MM.1S (cell line): ENCODE measurements at regions not wholly inside any gene's neighbourhood (a gene's known extent, or its start where the extent isn't known, plus 50 kb on each side); places are given as distances from the start of the nearest gene placed in this dataset.

Experiments used
- DNase-seq: peaks from one replicate; pipeline ENCODE4 v3.0.0-alpha.2; 2015
- H2AFZ ChIP-seq: fragments of 300-600 bp; sonication (generic); 2 replicates; pipeline ENCODE4 v1.6.0; 2016; ENCODE audit warnings: antibody characterized with exemption, low read length
- H3F3A ChIP-seq: fragments of 300-600 bp; sonication (generic); 2 replicates; pipeline ENCODE4 v1.6.1; 2016; ENCODE audit warnings: mild to moderate bottlenecking, antibody characterized with exemption, low read length, moderate library complexity, mixed read lengths; ENCODE audit not compliant: insufficient read depth
- H3K27ac ChIP-seq: fragments of 300-600 bp; sonication (generic); 2 replicates; pipeline ENCODE4 v1.5.1; 2016; ENCODE audit warnings: mild to moderate bottlenecking, low read length
- H3K27me3 ChIP-seq: fragments of 300-600 bp; sonication (generic); replicated peaks from 2 replicates; pipeline ENCODE4 v1.6.0; 2016; ENCODE audit warnings: low read length; ENCODE audit not compliant: insufficient read depth
- H3K36me3 ChIP-seq: fragments of 300-600 bp; sonication (generic); replicated peaks from 2 replicates; pipeline ENCODE4 v1.6.1; 2016; ENCODE audit warnings: mild to moderate bottlenecking, low read length, mixed read lengths; ENCODE audit not compliant: insufficient read depth
- H3K4me1 ChIP-seq: fragments of 300-600 bp; sonication (generic); 2 replicates; pipeline ENCODE4 v1.6.1; 2016; ENCODE audit warnings: low read length, mixed read lengths
- H3K4me2 ChIP-seq: fragments of 300-600 bp; sonication (generic); 2 replicates; pipeline ENCODE4 v1.6.0; 2016; ENCODE audit warnings: low read depth, low read length
- H3K4me3 ChIP-seq: fragments of 300-600 bp; sonication (generic); 2 replicates; pipeline ENCODE4 v1.5.1; 2016; ENCODE audit warnings: low read length, mixed read lengths
- H3K79me2 ChIP-seq: fragments of 300-600 bp; sonication (generic); 2 replicates; pipeline ENCODE4 v1.6.1; 2016; ENCODE audit warnings: mixed run types, low read length, mixed read lengths
- H3K9ac ChIP-seq: fragments of 300-600 bp; sonication (generic); 2 replicates; pipeline ENCODE4 v1.6.1; 2016; ENCODE audit warnings: low read length, mixed read lengths
- H3K9me2 ChIP-seq: fragments of 300-600 bp; sonication (generic); replicated peaks from 2 replicates; pipeline ENCODE4 v1.6.1; 2016; ENCODE audit warnings: mild to moderate bottlenecking, low read length, mixed read lengths; ENCODE audit not compliant: insufficient read depth
- H3K9me3 ChIP-seq: fragments of 300-600 bp; sonication (generic); replicated peaks from 2 replicates; pipeline ENCODE4 v1.6.1; 2016; ENCODE audit warnings: mild to moderate bottlenecking, low read length, mixed read lengths; ENCODE audit not compliant: insufficient read depth
- H4K20me1 ChIP-seq: fragments of 300-600 bp; sonication (generic); 2 replicates; pipeline ENCODE4 v1.6.1; 2016; ENCODE audit warnings: mild to moderate bottlenecking, low read length, moderate library complexity, mixed read lengths; ENCODE audit not compliant: insufficient read depth
- EZH2 ChIP-seq: fragments of 300-600 bp; sonication (generic); optimal IDR thresholded peaks from 2 replicates; pipeline ENCODE3; 2017; ENCODE audit warnings: low read depth, mild to moderate bottlenecking, antibody characterized with exemption, low read length, mixed read lengths
- EZH2phosphoT487 ChIP-seq: fragments of 300-600 bp; sonication (generic); IDR thresholded peaks from 2 replicates; pipeline ENCODE4 v1.6.1; 2018; ENCODE audit warnings: antibody characterized with exemption, low read length
- TF ChIP-seq, protein P1 (sequence below): fragments of 300-600 bp; sonication (generic); IDR thresholded peaks from 2 replicates; pipeline ENCODE4 v1.5.1; 2016; ENCODE audit warnings: antibody characterized with exemption, low read length, mixed read lengths

DNA sequence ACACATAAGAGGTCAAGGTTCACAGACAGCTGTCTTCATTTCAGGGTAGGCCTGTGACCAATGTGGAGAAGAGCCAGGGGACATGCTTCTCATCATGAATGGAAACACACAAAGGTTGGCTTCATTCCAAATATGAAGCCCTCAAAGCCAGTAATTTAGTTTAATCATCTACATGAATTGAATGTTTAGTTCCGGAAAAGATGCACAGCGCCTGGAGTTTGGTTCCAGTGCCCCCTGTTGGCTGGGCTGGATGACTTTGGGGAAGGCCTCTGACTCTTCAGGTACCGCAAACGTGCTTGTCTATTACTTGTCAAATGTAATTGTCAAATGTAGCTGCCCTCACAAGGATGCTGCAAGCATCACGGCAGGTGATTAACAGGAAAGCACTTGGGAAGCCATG, 130.7 kb downstream of the ADRA2A start:
- Histone ChIP-seq H3K9me3 (no peaks in the 10 kb centered on the region), H3K9ac (no peak overlapping the region), H3K4me2 (no peak overlapping the region), H3K4me3 (no peak overlapping the region), H3F3A (no peaks in the 10 kb centered on the region), H2AFZ (no peak overlapping the region), H3K27ac (no peak overlapping the region), H3K79me2 (no peaks in the 10 kb centered on the region), H3K4me1 (no peaks in the 10 kb centered on the region), H3K36me3 (no peaks in the 10 kb centered on the region), H3K9me2 (no peaks in the 10 kb centered on the region), H4K20me1 (no peaks in the 10 kb centered on the region), H3K27me3 (no peaks in the 10 kb centered on the region)
- TF ChIP-seq EZH2 = no peak
- TF ChIP-seq, protein P1, sequence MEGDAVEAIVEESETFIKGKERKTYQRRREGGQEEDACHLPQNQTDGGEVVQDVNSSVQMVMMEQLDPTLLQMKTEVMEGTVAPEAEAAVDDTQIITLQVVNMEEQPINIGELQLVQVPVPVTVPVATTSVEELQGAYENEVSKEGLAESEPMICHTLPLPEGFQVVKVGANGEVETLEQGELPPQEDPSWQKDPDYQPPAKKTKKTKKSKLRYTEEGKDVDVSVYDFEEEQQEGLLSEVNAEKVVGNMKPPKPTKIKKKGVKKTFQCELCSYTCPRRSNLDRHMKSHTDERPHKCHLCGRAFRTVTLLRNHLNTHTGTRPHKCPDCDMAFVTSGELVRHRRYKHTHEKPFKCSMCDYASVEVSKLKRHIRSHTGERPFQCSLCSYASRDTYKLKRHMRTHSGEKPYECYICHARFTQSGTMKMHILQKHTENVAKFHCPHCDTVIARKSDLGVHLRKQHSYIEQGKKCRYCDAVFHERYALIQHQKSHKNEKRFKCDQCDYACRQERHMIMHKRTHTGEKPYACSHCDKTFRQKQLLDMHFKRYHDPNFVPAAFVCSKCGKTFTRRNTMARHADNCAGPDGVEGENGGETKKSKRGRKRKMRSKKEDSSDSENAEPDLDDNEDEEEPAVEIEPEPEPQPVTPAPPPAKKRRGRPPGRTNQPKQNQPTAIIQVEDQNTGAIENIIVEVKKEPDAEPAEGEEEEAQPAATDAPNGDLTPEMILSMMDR = no peak
- TF ChIP-seq EZH2phosphoT487 = no peak
- no peak for DNase-seq

DNA sequence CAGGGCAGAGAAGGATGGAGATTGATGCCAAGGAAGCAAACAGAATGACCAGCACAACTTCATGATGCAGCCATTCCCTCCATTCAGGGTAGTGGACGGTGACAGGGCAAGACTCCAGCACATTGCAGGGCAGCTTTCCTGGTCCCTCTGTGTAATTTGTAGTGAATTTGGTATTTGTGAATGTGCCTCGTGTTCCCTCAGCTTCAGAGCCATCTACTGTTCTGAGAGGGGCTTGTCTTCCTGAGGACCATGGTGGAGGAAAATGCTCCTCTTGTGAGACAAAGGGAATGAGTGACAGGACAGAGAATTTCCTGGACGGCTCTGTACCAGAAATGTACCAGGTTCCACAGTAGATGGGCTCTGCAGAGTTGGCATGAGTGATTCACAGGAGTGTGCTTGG, 132.1 kb downstream of the ADRA2A start:
- TF ChIP-seq EZH2 = no peak
- TF ChIP-seq, protein P1 = no peak
- DNase-seq = no peak
- Histone ChIP-seq H3K79me2 (no peaks in the 10 kb centered on the region), H3K9me3 (no peaks in the 10 kb centered on the region), H3K4me2 (no peak overlapping the region), H3K9me2 (no peaks in the 10 kb centered on the region), H3K4me3 (no peak overlapping the region), H3K27ac (no peak overlapping the region), H3K4me1 (no peaks in the 10 kb centered on the region), H3K9ac (no peak overlapping the region), H3K36me3 (no peaks in the 10 kb centered on the region), H2AFZ (no peak overlapping the region), H3K27me3 (no peaks in the 10 kb centered on the region), H3F3A (no peaks in the 10 kb centered on the region), H4K20me1 (no peaks in the 10 kb centered on the region)

DNA sequence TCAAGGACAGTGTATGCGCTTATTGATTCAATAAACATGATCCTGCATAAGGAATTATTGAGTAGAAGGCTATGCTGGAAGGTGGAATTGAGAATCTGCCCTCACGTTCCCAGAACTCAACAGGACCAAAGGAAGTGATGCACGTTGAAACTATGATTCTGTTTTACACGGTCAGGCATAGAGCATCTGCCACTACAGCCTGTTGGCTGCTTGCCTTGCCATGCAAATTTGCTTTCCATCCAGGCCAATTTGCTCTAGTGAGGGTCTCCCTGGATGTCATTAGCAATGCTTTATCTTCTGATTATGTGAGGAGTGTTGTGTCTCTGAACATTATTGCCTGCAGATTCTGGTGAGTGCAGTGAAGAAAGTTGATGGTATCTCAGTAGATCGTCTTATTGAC, 132.9 kb downstream of the ADRA2A start:
- Histone ChIP-seq H3K4me3 (no peak overlapping the region), H4K20me1 (no peaks in the 10 kb centered on the region), H3K27ac (no peak overlapping the region), H3K9me2 (no peaks in the 10 kb centered on the region), H3K9ac (no peak overlapping the region), H3K36me3 (no peaks in the 10 kb centered on the region), H3K9me3 (no peaks in the 10 kb centered on the region), H3K27me3 (no peaks in the 10 kb centered on the region), H3K4me2 (no peak overlapping the region), H2AFZ (no peak overlapping the region), H3K4me1 (no peaks in the 10 kb centered on the region), H3F3A (no peaks in the 10 kb centered on the region), H3K79me2 (no peaks in the 10 kb centered on the region)
- no peak for DNase-seq
- TF ChIP-seq EZH2phosphoT487 (no peak), EZH2 (no peak)

DNA sequence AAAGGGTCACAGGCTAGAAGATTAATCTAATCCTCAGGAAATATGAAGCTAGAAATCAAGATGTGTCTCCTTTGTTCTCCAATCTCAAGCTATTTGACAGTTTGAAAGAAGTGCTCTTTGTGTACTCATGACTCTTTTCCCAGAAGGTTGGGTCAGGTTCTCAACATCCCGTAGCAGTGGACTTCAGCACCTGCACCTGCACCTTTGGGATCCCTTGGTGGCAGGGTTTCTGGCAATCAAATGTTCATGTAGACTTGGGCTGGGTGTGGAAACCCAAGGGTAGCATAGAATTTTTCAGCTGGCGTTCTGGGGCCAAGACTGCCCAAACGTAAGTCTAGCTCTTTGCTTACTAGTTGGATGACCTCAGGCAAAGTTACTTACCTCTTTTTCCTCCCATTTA, 134.4 kb downstream of the ADRA2A start:
- TF ChIP-seq, protein P1 = no peak
- TF ChIP-seq EZH2 (no peak), EZH2phosphoT487 (no peak)
- Histone ChIP-seq H3K9ac (no peak overlapping the region), H3F3A (no peaks in the 10 kb centered on the region), H3K36me3 (no peaks in the 10 kb centered on the region), H3K79me2 (no peaks in the 10 kb centered on the region), H3K4me1 (no peaks in the 10 kb centered on the region), H3K9me3 (no peaks in the 10 kb centered on the region), H3K27me3 (no peaks in the 10 kb centered on the region), H3K4me3 (no peak overlapping the region), H2AFZ (no peak overlapping the region), H3K27ac (no peak overlapping the region), H4K20me1 (no peaks in the 10 kb centered on the region), H3K4me2 (no peak overlapping the region), H3K9me2 (no peaks in the 10 kb centered on the region)
- DNase-seq = no peak
